Ovary (tissue), 3 donors: ENCODE measurements at regions not wholly inside any gene's neighbourhood (a gene's known extent, or its start where the extent isn't known, plus 50 kb on each side); places are given as distances from the start of the nearest gene placed in this dataset.

ENCODE experiments used
- EP300 ChIP-seq: sonication (generic); formaldehyde crosslinking; IDR thresholded peaks from one replicate; pipeline ENCODE4 v1.6.1; 2017; ENCODE audit warnings: antibody characterized with exemption
- POLR2A ChIP-seq: fragments of 450-650 bp; IDR thresholded peaks from one replicate; pipeline ENCODE4 v1.6.1; 2017; ENCODE audit warnings: antibody characterized with exemption, mild to moderate bottlenecking, moderate library complexity
- TF ChIP-seq, protein P1 (sequence below), 3 donors: fragments of 450-650 bp in 2 of 3; fragments of 200-600 bp in 1 of 3; IDR thresholded peaks; one replicate each; pipeline versions ENCODE4 v1.5.1 to v1.8.0; 2016 to 2022; ENCODE audit warnings: antibody characterized with exemption in 3 of 3, mild to moderate bottlenecking in 1 of 3
- donor health status: DM: no; HTN: no; CAD: no.

DNA sequence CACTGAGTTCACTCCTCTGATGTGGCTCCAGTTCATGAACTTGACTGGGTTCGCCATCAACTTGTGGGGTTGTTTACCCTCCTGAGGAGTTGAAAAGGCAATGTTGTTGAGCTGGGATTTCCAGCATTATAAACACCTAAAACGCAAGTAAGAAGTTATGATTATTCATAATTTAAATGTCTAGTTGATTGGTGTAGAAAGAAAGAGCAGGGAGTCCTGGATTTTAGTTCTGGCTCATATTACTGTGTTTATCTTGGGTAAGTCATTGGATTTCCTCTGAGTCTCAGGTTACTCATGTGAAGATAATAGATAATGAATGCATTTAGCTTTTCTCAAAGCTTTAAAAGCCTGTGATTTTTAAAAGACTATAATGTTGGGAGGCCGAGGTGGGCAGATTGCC lies 438.0 kb upstream of the CDH20 start:
- TF ChIP-seq, protein P1, sequence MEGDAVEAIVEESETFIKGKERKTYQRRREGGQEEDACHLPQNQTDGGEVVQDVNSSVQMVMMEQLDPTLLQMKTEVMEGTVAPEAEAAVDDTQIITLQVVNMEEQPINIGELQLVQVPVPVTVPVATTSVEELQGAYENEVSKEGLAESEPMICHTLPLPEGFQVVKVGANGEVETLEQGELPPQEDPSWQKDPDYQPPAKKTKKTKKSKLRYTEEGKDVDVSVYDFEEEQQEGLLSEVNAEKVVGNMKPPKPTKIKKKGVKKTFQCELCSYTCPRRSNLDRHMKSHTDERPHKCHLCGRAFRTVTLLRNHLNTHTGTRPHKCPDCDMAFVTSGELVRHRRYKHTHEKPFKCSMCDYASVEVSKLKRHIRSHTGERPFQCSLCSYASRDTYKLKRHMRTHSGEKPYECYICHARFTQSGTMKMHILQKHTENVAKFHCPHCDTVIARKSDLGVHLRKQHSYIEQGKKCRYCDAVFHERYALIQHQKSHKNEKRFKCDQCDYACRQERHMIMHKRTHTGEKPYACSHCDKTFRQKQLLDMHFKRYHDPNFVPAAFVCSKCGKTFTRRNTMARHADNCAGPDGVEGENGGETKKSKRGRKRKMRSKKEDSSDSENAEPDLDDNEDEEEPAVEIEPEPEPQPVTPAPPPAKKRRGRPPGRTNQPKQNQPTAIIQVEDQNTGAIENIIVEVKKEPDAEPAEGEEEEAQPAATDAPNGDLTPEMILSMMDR (IDR thresholded peaks at IDR 0.05): no peak
- no peak for TF ChIP-seq EP300
- TF ChIP-seq POLR2A: no peak
